CD4-positive, alpha-beta T cell treated with Interleukin-4 for 4 hours (primary cell): ENCODE measurements at regions not wholly inside any gene's neighbourhood (a gene's known extent, or its start where the extent isn't known, plus 50 kb on each side); places are given as distances from the start of the nearest gene placed in this dataset.

ENCODE experiments used
- DNase-seq: peaks from one replicate; pipeline ENCODE4 v3.0.0-alpha.2; 2020

GRCh38 chr9:27925815-27926214 is 352.5 kb upstream of the C9orf72 start:
- DNase-seq = no peak

DNA sequence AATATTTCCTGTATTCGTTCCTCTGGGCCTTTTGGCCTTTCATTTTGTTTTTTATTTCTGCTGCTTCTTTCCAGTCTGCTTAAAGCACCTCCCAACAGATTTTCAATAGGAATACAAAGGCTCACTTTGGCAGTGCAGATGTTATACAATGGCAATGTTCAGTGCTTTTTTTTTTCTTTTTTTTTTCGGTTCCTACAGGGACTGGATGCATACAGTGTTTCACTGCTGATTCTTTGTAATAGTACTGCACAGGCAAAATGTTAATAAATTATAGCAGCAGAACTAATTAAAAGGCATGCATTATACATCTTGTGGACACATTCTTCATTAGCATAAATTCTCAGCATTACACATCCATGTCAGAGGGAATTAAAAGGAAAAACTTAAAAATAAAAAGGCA is 356.6 kb upstream of the C9orf72 start:
- DNase-seq = no peak

DNA sequence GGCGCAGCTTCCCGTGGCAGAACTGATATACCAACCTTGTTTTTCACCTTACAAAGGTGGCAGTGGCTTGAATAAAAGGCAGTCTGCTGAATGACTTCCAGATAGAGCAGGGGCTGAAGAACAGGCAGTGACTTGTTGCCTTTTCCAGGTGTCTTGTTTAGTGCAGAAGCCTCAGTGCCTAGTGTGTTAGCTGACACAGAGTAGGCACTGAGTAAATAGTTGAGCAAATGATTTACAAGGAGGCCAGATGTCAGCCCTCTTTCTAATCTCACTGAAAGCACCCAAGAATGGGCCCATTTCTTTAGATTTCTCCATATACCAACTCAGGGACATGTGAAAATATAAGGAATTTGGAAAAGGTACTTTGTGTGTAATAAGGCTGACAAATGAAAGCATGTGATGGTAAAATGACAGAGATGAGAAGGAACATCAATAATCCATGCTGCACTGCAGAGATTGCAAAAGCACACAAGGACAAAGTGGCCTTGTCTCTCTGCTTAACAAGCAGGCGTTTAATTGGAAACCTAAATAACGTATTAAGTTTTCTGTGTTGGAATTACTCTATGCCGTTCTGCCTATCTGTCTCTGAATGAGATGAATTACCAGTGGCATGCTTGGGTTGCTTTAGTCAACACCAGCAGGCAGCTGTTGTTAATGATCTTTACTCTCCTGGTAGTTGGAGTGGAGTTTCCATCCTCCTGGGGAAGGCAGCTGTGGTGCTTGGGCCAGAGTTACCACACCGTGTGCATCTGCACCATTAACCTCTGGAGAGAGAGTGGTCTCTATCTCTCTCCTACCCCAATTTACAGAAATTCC is 360.1 kb upstream of the C9orf72 start:
- DNase-seq = no peak

DNA sequence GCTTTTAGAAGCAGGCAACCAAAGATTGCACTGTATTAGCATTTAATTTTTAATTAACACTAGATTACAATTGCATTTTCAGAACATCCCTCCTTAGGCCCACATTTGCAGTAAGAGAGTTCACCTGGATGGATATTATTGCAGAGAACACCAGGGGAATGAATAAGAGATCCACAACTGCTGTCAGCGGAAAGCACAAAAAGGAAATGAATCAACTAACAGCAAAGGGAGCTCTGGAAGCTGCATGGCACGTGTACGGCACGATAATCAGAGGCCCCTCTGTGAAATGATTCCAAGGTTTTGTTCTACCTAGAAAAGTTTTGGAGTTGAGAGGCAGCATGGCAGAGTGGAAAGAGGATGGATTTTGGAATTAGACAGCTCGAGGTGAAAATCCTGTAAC is 361.2 kb upstream of the C9orf72 start:
- no peak for DNase-seq

DNA sequence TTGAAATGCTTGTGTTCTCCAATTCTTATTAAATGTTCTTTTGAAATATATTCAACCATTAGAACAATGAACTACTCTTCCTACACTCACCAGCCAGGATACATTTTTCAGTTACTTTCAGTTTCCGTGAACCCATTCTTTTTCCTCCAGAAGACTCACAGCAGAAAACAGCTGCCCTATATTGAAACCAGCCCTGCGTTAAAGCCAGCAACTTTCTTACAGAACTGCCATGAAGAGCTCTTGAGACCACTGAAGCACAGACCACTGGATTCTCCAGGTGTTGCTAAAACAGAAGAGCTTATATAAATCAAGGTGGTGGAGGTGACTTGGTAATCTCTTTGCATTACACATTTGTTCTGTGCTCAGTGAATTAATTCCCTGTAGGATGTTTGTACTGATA is 365.9 kb upstream of the C9orf72 start:
- DNase-seq = no peak

GRCh38 chr9:27940535-27940934 is 367.3 kb upstream of the C9orf72 start:
- DNase-seq = no peak

DNA sequence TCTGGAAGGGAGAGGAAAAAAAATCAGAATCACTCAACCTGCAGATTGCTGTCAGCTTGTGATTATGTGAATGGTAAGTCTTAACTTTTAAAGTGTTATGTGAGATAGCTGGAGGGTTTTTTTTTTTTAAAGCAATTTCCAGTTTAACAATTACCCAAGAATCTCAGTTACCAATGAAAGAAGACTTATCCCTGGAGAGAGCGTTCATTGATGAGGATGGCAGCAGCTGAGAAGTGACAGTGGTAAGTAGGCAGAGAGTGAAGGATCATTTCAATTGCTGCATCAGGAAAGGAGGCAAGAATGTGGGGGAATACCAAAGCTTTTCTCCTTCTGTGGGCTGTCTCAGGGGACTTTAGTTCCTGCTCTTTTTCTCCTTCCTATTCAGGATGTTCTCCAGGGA is 370.2 kb upstream of the C9orf72 start:
- DNase-seq = no peak

GRCh38 chr9:27945386-27945785 is 372.1 kb upstream of the C9orf72 start:
- no peak for DNase-seq

GRCh38 chr9:27950382-27950781 is 377.1 kb upstream of the C9orf72 start:
- no peak for DNase-seq

- DNase-seq = no peak
Measured at GRCh38 chr9:27954858-27955257, 381.6 kb upstream of the C9orf72 start.

GRCh38 chr9:27963836-27964235 is 390.6 kb upstream of the C9orf72 start:
- no peak for DNase-seq

GRCh38 chr9:27967210-27967609 is 393.9 kb upstream of the C9orf72 start:
- no peak for DNase-seq

GRCh38 chr9:27977931-27978330 is 404.6 kb upstream of the C9orf72 start:
- no peak for DNase-seq

GRCh38 chr9:27985714-27986113 is 412.4 kb upstream of the C9orf72 start:
- DNase-seq = no peak

DNA sequence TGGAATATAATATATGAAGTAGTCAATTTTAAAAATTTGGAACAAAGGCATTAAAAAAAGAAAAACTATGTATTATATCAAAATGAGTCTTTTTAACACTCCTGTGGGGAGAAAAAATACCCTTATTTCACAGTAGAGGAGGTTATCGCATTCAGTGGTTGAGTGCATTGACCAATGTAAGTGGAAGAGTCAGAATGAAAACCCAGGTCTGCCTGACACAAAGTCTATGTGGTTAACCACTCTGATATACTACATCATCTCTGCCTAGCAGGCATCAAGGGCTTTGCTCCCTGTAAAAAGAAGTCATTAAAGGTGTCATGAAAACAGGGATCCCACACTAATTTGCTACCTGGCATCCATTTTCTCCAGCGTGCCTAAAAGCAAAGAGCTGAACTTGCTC is 417.2 kb upstream of the C9orf72 start:
- no peak for DNase-seq

DNA sequence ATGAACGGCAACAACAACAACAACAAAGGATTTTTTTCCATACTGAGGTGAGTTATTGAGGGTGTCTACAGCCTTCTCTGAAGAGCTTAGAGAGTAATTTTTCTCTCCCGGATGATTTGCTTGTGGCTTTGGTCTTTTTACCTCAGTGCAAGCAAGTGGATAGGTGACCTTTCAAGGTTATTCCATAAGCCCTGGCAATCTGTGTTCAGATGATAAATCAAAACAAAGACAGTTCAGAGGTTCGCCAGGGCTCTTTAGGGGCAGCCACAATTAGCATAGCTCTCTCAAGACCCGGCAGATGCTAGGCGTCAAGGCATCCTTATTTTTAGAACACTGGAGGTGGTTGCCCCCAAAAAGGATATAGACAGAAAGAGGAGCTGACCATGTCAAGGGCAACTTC is 417.9 kb upstream of the C9orf72 start:
- no peak for DNase-seq

GRCh38 chr9:28001096-28001495 is 427.8 kb upstream of the C9orf72 start:
- no peak for DNase-seq

- no peak for DNase-seq
Measured at GRCh38 chr9:28004900-28005299, 431.6 kb upstream of the C9orf72 start.

DNA sequence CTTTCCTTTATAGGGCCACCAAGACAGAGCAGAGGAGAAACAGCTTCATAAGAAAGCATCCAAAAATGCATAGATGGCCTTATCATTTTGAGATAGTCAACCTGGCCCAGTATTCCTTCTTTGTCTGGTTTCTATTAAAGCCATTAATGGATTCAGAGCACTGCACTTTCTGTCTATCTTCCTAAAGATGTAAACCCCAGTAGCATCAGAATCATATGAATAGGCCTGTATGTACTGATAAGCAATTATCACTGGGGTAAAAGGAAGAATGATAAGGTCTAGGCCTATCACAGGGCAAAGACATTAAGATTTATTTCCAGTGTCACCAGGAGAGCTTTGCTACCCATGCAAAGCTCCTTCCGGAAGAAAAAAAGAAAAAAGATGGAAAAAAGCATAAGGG is 432.5 kb upstream of the C9orf72 start:
- no peak for DNase-seq

DNA sequence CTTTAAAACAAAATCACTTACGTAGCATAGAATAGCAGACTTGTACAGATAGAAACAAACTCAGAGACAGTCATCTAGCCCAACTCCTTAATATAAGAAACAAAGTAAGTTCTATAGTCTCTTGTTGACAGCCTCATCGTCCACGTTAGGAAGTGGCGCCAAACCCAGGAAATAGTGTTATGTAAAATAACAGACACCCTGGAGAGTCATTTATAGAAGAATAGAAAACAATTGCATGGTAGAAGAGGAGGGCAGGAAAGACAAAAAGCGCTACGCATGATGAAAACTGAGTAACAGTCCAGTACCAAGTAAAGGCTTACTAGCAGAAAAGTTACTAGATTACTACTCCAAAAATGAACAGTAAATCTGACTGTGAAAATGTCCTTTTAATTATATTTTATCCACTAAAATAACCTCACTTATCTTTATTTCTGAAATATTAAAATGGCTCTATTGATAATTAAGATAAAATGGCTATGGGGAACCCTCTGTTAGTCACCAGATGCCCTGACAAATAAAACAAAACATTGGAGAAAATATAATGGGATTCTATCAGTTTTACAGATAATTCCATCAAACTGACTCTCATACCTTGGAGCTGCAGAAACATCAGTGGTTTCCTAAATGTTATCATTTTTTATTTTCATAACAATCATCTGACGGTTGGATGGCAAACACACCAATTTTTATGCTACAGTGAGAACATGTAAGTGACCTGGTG is 434.0 kb upstream of the C9orf72 start:
- no peak for DNase-seq

DNA sequence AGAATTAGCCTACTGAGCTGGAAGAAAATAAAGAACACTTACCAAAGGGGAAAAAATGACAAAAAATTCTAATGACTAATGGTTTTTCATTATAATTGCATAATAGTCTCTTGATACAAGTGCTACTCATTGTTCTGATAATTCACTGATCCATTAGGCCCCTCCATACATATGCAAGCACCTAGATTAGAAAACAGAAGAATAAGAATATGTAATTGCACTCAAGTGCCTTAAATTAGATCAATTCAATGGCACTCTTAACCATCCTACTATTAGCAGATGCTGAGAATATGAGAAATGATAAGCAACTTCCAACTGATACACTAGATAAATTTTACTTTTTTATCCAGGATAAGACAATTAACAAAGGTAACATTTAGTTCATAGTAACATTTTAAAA is 440.9 kb upstream of the C9orf72 start:
- no peak for DNase-seq

DNA sequence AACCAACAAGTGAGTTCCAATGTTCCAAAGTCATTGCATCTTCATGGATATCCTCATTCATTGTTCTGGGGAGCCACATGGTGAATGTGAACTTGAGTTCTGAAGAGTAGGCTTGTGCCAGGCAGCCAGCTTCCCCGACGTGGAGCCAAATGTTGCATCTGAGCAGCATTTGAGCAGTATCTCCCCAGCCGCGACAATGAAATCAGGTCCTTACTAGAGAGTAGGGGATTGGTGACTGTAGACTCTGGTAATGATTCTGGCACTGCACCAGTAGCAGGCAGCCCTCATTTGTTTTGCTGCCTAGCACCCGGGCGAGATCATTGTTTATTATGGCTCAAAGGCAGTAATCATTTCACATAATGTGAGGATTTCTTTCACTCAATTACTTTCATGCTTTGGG is 451.4 kb upstream of the C9orf72 start:
- no peak for DNase-seq

DNA sequence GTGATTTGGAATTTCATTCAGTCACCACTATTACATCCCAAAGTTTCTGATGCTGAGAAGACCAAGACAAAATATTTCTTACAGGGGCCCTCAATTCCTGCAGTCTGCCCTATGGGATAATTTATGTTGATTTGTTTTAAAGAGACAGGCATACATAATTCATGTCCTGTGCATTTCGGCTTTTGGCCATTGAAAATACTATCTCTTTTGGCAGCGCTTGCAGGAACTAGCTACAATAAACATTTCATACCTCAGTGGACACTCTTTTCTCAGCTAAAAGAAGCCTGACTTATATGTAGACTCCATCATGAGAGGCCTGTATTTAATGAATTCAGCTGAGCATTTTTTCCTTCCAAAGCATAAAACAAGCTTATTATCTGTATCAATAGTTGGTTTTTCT is 451.9 kb upstream of the C9orf72 start:
- no peak for DNase-seq

GRCh38 chr9:28031521-28032267 is 458.4 kb upstream of the C9orf72 start:
- no peak for DNase-seq
